SW480 (cell line): ENCODE measurements at regions not wholly inside any gene's neighbourhood (a gene's known extent, or its start where the extent isn't known, plus 50 kb on each side); places are given as distances from the start of the nearest gene placed in this dataset.

ENCODE experiments used
- DNase-seq: peaks from one replicate; pipeline ENCODE4 v3.0.0-alpha.2; 2016; ENCODE audit warnings: low spot score

GRCh38 chr7:69149804-69150782 is 448.2 kb upstream of the AUTS2 start:
- no peak for DNase-seq

GRCh38 chr7:69162326-69162725 is 435.9 kb upstream of the AUTS2 start:
- DNase-seq, result no peak

- no peak for DNase-seq
Observed at GRCh38 chr7:69162931-69163670, 435.2 kb upstream of the AUTS2 start.

- no peak for DNase-seq
Observed at GRCh38 chr7:69166979-69167516, 431.2 kb upstream of the AUTS2 start.

- no peak for DNase-seq
Observed at GRCh38 chr7:69169386-69169785, 428.9 kb upstream of the AUTS2 start.

- DNase-seq, result no peak
Observed at GRCh38 chr7:69172357-69173077, 425.8 kb upstream of the AUTS2 start.

GRCh38 chr7:69173341-69173740 is 424.9 kb upstream of the AUTS2 start:
- DNase-seq, result no peak

GRCh38 chr7:69173846-69174245 is 424.4 kb upstream of the AUTS2 start:
- no peak for DNase-seq

GRCh38 chr7:69176841-69177240 is 421.4 kb upstream of the AUTS2 start:
- no peak for DNase-seq

GRCh38 chr7:69177461-69177861 is 420.8 kb upstream of the AUTS2 start:
- DNase-seq, result no peak

- no peak for DNase-seq
Observed at GRCh38 chr7:69177941-69178494, 420.3 kb upstream of the AUTS2 start.

GRCh38 chr7:69180662-69181061 is 417.6 kb upstream of the AUTS2 start:
- DNase-seq, result no peak

- DNase-seq, result no peak
Observed at GRCh38 chr7:69182596-69183467, 415.4 kb upstream of the AUTS2 start.

- no peak for DNase-seq
Observed at GRCh38 chr7:69184339-69184738, 413.9 kb upstream of the AUTS2 start.

- no peak for DNase-seq
Observed at GRCh38 chr7:69185170-69185569, 413.1 kb upstream of the AUTS2 start.

GRCh38 chr7:69186974-69187373 is 411.3 kb upstream of the AUTS2 start:
- no peak for DNase-seq

GRCh38 chr7:69187824-69188333 is 410.4 kb upstream of the AUTS2 start:
- DNase-seq, result no peak

- DNase-seq, result no peak
Observed at GRCh38 chr7:69189406-69189805, 408.9 kb upstream of the AUTS2 start.

- DNase-seq, result no peak
Observed at GRCh38 chr7:69190025-69190424, 408.2 kb upstream of the AUTS2 start.

GRCh38 chr7:69190763-69191162 is 407.5 kb upstream of the AUTS2 start:
- no peak for DNase-seq

- no peak for DNase-seq
Observed at GRCh38 chr7:69192134-69192533, 406.1 kb upstream of the AUTS2 start.
